SW 1271 (cell line): ENCODE measurements at regions not wholly inside any gene's neighbourhood (a gene's known extent, or its start where the extent isn't known, plus 50 kb on each side); places are given as distances from the start of the nearest gene placed in this dataset.
"Not testable (repeated sequence)": the region's sequence is repeated elsewhere in the genome, so short reads cannot be mapped to it uniquely, and the experiment has no call there.

Experiments
- DNase-seq, 2 experiments: peaks; one replicate each; lab custom pipeline; 2025; lab: John Stamatoyannopoulos, UW

DNA sequence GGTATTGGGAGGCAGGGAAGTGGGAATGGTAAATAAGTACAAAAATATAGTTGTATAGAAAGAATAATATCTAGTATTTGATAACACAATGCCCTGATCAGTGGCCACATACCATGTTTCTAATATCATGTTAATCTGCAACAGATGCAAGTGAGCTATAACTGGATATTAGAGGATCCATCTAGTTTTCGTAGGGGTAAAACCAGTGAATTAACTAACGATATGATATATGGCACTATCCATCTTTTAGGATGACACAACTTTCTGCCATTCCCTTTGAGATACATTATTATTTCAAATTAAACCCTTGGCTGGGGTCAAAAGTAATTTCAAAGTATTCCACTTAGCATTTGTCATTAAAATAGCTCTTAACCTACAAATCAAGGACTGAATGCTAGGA, 1686.2 kb downstream of the SLITRK1 start:
- DNase-seq, result no peak

- DNase-seq, result no peak
Measured at GRCh38 chr13:82187227-82187626, 1695.0 kb downstream of the SLITRK1 start.

DNA sequence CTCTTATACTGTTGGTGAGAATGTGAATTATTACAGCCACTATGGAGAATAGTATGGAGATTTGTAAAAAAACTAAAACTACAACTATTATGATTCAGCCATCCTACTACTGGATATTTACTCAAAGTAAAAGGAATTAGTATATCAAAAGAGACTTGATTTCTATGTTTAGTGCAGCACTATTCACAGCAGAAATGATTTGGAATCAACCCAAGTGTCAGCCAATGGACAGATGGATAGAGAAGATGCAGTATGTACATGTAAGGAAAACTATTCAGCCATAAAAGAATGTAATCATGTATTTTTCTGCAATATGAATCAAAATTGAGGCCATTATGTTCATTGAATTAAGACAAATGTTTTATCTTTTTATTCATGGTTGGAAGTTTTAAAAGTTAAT, 1705.5 kb downstream of the SLITRK1 start:
- DNase-seq, result no peak

- no peak for DNase-seq
Measured at GRCh38 chr13:82165396-82166174, 1716.7 kb downstream of the SLITRK1 start.

DNA sequence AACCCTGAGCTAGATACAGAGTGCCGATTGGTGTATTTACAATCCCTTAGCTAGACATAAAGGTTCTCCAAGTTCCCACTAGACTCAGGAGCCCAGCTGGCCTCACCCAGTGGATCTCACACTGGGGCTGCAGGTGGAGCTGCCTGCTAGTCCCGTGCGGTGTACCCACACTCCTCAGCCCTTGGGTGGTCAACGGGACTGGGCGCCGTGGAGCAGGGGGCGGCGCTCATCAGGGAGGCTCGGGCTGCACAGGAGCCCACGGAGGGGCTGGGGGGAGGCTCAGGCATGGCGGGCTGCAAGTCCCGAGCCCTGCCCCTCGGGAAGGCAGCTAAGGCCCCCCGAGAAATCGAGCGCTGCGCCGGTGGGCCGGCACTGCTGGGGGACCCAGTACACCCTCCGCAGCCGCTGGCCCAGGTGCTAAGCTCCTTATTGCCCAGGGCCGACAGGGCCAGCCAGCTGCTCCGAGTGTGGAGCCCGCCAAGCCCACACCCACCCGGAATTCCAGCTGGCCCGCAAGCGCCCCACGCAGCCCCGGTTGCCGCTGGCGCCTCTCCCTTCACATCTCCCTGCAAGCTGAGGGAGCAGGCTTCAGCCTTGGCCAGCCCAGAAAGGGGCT, 1717.4 kb downstream of the SLITRK1 start:
- DNase-seq, result not testable (repeated sequence)

- DNase-seq, result no peak
Measured at GRCh38 chr13:82147526-82147925, 1734.7 kb downstream of the SLITRK1 start.

- DNase-seq, result no peak
Measured at GRCh38 chr13:82136880-82137279, 1745.4 kb downstream of the SLITRK1 start.

DNA sequence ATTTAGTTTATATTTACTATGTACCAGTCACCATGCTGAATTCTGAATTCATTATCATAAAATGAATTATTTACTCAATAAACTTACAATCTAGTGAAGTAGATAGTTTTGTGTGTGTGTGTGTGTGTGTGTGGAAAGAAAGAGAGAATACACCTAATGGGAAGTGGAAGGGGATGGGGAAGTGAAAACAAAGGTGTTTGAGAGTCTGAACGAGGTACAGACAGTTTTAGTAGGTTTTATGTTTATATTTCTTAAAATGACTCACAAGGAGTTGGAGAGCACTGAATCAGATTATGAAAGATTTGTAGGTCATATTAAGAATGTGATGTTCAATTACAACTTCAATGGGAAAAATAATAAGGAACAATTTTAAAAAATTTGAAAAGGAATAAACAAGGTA, 1753.0 kb downstream of the SLITRK1 start:
- no peak for DNase-seq

- DNase-seq, result no peak
Measured at GRCh38 chr13:82118589-82118988, 1763.7 kb downstream of the SLITRK1 start.

DNA sequence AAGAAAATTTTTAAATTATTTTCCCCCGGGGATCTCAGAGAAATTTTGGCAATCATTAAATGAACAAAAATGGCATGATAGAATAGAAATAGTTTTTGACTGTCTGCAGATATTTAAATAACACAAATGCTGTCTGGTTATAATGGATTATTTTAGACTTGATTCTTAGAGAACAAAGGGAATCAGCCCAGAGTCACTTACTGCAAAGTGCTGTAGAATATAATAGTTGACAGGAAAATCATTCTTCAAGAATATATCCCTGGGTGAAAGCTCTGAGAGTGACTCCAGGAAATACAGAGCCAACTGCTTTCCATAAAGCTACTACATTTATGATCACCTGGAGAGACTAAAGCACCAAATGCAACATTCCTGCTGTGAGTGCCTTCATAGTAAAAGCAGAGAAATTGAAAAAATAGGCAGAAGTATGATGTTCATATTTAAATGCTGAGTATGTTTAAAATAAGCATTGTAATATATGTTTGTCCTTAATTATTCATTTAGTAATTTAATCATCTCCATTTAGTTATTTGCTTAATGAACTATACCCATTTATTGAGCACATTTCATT, 1765.8 kb downstream of the SLITRK1 start:
- DNase-seq, result no peak

DNA sequence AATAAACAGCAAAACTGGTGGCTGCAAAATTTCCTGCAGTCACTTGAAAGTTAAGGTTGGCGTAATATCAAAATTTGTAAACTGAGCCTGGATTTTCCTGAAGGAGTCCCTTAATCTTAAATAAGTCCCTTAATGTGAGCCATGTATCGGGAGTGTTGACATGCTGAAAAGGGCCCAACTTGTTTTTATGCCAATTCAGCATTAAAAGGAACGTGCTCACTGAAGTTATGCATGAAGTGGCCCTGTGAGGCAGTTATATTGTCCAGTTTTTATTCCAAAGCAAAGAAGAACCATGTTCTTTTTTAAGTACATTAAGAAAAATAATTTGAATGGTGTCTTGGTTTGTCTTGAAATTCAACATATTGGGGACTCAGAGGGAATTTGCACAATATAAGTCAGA, 1766.9 kb downstream of the SLITRK1 start:
- no peak for DNase-seq

DNA sequence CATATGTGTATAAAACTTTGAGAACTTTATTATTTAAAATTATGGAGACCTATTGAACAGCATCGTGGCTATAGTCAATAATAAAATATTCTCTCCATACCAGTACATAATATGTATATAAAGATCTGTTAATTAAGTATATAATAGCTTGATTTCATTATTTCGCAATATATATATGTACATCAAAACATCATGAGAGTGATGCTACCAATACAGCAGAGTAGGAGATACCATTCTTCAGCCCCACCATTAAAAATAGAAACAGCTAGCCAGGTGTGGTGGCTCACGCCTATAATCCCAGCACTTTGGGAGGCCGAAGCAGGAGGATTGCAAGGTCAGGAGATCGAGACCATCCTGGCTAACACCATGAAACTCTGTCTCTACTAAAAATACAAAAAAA, 1755.3 kb upstream of the SPRY2 start:
- no peak for DNase-seq

DNA sequence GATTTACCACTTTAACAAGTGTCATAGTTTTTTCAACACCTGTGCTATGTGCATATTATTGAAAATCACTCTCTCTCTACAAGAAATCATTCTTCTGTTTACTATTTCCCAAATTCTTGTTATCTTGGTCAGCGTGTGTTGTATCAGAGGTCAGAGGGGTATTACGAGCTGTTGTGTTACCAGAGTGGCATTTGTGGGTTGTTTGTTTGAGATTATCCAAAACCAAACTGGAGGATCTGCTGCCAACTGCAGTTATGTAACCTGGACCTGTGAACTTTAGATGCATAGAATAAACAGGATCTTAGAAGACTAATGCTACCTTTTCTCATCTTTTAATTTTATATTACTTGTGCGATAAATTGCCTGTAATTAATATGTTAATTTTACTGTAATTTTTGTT, 1751.4 kb upstream of the SPRY2 start:
- DNase-seq, result no peak

DNA sequence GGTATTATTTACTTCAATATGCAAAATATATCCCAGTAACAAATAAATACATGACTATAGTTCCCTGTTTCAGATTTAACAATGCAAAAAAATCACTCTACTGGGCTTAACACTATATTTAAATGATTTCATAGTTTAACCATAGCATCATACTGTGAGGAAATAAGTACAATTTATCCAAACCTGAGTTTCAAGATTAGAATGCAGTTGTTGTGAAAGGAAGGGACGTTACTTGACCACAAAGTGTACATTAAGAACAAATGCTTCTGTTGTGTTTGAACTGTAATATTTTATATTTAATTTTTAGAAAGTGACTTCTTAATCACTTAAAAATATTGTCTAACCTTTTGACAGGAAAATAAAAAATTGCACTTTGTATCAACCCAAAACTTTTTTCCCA, 1747.9 kb upstream of the SPRY2 start:
- DNase-seq, result no peak

GRCh38 chr13:82076496-82076895, 1735.6 kb upstream of the SPRY2 start:
- DNase-seq, result no peak

DNA sequence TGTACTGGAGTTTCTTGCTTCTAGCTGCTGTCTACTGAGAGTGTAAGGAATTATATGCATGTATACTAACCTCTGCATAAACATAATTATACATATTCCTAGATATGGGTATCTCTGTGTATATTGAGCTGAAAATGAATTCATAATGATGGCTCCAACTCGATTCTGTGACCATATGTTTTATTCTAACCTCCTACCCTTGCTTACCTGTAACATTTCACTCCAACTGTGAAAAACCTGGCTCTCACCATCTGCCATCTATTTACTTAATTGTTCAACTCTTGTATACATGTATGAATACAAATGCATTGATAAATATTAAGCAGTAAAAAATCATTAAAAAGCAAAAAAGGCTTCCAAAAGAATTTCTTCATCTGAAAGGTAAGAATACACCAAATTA, 1729.5 kb upstream of the SPRY2 start:
- DNase-seq, result no peak

- no peak for DNase-seq
Measured at GRCh38 chr13:82062772-82063171, 1721.8 kb upstream of the SPRY2 start.

DNA sequence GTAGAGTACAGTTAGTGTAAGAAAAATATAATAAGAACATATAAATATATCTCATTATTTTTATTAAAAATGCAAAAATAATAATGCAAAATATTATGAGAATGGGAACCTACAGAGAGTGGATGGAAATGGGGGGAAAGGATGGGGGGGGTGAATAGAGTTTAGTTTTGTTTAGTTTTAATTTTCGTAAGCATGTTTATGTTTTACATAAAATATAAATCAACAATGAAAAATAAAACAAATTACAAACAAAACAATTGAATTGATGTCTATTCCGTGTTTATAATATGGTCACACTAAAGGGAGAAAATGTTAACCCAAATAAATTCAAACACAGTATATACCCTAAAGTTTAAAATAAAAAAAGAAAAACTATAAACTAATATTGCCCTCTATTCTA, 1717.4 kb upstream of the SPRY2 start:
- no peak for DNase-seq

DNA sequence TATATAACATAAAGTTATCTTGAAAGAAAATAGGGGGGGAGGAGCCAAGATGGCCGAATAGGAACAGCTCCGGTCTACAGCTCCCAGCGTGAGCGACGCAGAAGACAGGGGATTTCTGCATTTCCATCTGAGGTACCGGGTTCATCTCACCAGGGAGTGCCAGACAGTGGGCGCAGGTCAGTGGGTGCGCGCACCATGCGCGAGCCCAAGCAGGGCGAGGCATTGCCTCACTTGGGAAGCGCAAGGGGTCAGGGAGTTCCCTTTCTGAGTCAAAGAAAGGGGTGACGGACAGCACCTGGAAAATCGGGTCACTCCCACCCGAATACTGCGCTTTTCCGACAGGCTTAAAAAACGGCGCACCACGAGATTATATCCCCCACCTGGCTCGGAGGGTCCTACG, 1704.4 kb upstream of the SPRY2 start:
- DNase-seq, result not testable (repeated sequence)

DNA sequence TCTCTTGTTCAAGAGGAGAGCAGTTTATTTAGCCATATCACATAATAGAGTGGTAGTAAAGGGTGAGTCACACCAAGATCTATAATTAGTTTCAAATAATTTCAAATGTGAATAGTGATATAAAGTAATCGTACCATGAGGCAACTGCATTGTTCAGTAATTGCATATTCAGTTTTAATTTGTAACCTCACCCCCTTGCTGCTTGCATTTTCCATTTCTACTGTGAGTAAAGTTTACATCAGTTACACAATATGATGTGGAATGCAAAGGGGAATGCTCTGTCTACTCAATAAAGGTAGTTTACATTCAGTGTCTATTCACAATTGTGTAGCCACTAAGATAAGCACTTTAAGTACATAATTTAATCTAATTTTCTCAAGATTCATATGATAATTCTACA, 1695.7 kb upstream of the SPRY2 start:
- no peak for DNase-seq

- no peak for DNase-seq
Measured at GRCh38 chr13:82011355-82011754, 1670.4 kb upstream of the SPRY2 start.

GRCh38 chr13:82010780-82011179, 1669.9 kb upstream of the SPRY2 start:
- DNase-seq, result no peak

DNA sequence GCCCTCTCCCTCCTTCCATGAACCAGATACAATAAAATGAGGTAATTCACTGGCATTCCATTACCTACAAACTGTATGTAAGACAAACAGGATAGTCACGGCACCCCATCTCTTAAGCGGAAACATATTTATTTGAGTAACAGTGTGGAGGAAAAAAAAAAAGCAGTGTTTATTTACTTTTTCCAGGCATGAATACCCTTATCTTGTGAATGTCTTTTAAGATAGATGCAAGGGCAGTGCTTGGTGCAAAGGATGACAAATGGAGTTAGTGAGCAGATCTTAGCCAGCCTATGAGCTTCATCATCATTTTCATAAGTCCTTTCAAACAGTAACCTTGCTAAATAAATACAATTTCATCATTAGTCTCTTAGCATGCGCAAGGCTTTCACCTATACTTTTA, 1661.8 kb upstream of the SPRY2 start:
- no peak for DNase-seq

- no peak for DNase-seq
Measured at GRCh38 chr13:81995316-81995715, 1654.4 kb upstream of the SPRY2 start.
